DND-41 (cell line): ENCODE measurements at regions not wholly inside any gene's neighbourhood (a gene's known extent, or its start where the extent isn't known, plus 50 kb on each side); places are given as distances from the start of the nearest gene placed in this dataset.
"Not testable (repeated sequence)": the region's sequence is repeated elsewhere in the genome, so short reads cannot be mapped to it uniquely, and the experiment has no call there.

Experiments
- ATAC-seq: fragments of 200-7000 bp; cut with Tn5 transposase; 3 replicates; pipeline ENCODE4 v1.9.1; 2021; ENCODE audit warnings: low read depth; ENCODE audit not compliant: insufficient read depth
- DNase-seq: peaks from one replicate; pipeline ENCODE4 v3.0.0-alpha.2; 2020
- H2AFZ ChIP-seq: 2 replicates; pipeline ENCODE4 v1.6.0; 2012; ENCODE audit warnings: low read depth, low read length
- H3K27ac ChIP-seq: 2 replicates; pipeline ENCODE4 v1.5.1; 2012; ENCODE audit warnings: low read length, inconsistent platforms
- H3K27me3 ChIP-seq: fragments of 200-600 bp; sonication (generic); 2 replicates; pipeline ENCODE4 v1.6.0; 2012; ENCODE audit warnings: low read length, mild to moderate bottlenecking, inconsistent platforms; ENCODE audit not compliant: insufficient read depth, poor library complexity
- H3K36me3 ChIP-seq: 2 replicates; pipeline ENCODE4 v1.5.1; 2012; ENCODE audit warnings: low read length, inconsistent platforms; ENCODE audit not compliant: insufficient read depth
- H3K4me1 ChIP-seq: 2 replicates; pipeline ENCODE4 v1.5.1; 2012; ENCODE audit warnings: mild to moderate bottlenecking, low read length; ENCODE audit not compliant: insufficient read depth
- H3K4me2 ChIP-seq: 2 replicates; pipeline ENCODE4 v1.6.0; 2012; ENCODE audit warnings: mild to moderate bottlenecking, moderate library complexity, low read length, inconsistent platforms; ENCODE audit not compliant: insufficient read depth
- H3K4me3 ChIP-seq, 2 experiments: fragments of 200-600 bp in 1 of 2; shearing (Covaris generic) in 1 of 2; 2 replicates each; pipeline ENCODE4 v1.5.1; 2012 to 2016; ENCODE audit warnings: inconsistent platforms in 2 of 2, low read length in 2 of 2, mild to moderate bottlenecking in 2 of 2, low read depth in 1 of 2, moderate library complexity in 1 of 2
- H3K79me2 ChIP-seq: 2 replicates; pipeline ENCODE4 v1.6.0; 2012; ENCODE audit warnings: low read length, inconsistent platforms; ENCODE audit not compliant: insufficient read depth
- H3K9ac ChIP-seq: 2 replicates; pipeline ENCODE4 v1.6.0; 2012; ENCODE audit warnings: low read depth, mild to moderate bottlenecking, inconsistent platforms, low read length, moderate library complexity
- H3K9me3 ChIP-seq: 2 replicates; pipeline ENCODE4 v1.5.1; 2012; ENCODE audit warnings: low read length, moderate library complexity, mild to moderate bottlenecking, inconsistent platforms; ENCODE audit not compliant: insufficient read depth, severe bottlenecking
- H4K20me1 ChIP-seq: 2 replicates; pipeline ENCODE4 v1.6.0; 2012; ENCODE audit warnings: low read length; ENCODE audit not compliant: insufficient read depth
- CTCF ChIP-seq: IDR thresholded peaks from 2 replicates; pipeline ENCODE4 v1.5.1; 2012; ENCODE audit warnings: borderline replicate concordance, low read length, moderate library complexity, mild to moderate bottlenecking; ENCODE audit not compliant: poor library complexity, severe bottlenecking; ENCODE audit errors: extremely low read depth
- EZH2 ChIP-seq: IDR thresholded peaks from 3 replicates; pipeline ENCODE4 v1.6.1; 2012; ENCODE audit warnings: borderline replicate concordance, low read depth, mild to moderate bottlenecking, moderate library complexity, low read length, inconsistent platforms; ENCODE audit not compliant: severe bottlenecking

GRCh38 chr3:86887876-86888275 lies 103.1 kb downstream of the VGLL3 start:
- Histone ChIP-seq H4K20me1 (no peaks in the 10 kb centered on the region), H3K27ac (no peak overlapping the region), H3K9ac (no peak overlapping the region), H3K4me1 (no peaks in the 10 kb centered on the region), H3K9me3 (no peaks in the 10 kb centered on the region), H3K4me3 (no peak overlapping the region), H3K27me3 (no peaks in the 10 kb centered on the region), H3K79me2 (no peaks in the 10 kb centered on the region), H2AFZ (no peak overlapping the region), H3K4me2 (no peak overlapping the region), H3K36me3 (no peaks in the 10 kb centered on the region)
- TF ChIP-seq CTCF = no peak
- TF ChIP-seq EZH2 = no peak
- no peak for ATAC-seq
- no peak for DNase-seq

GRCh38 chr3:86880066-86880465 lies 110.9 kb downstream of the VGLL3 start:
- TF ChIP-seq EZH2 (no peak), CTCF (no peak)
- no peak overlapping the region for H3K4me2 ChIP-seq
- no peaks in the 10 kb centered on the region for H3K27me3 ChIP-seq
- H3K36me3 ChIP-seq = no peaks in the 10 kb centered on the region
- no peak overlapping the region for H2AFZ ChIP-seq
- no peak overlapping the region for H3K9ac ChIP-seq
- no peaks in the 10 kb centered on the region for H4K20me1 ChIP-seq
- ATAC-seq = no peak
- no peaks in the 10 kb centered on the region for H3K9me3 ChIP-seq
- H3K79me2 ChIP-seq = no peaks in the 10 kb centered on the region
- H3K4me1 ChIP-seq = no peaks in the 10 kb centered on the region
- H3K27ac ChIP-seq = no peak overlapping the region
- H3K4me3 ChIP-seq = no peak overlapping the region
- no peak for DNase-seq

GRCh38 chr3:86876504-86877181 lies 114.3 kb downstream of the VGLL3 start:
- H2AFZ ChIP-seq, DNase-seq, H3K4me2 ChIP-seq, H3K9me3 ChIP-seq, H3K4me1 ChIP-seq, H3K79me2 ChIP-seq, H3K36me3 ChIP-seq, H3K27me3 ChIP-seq, ATAC-seq, H3K4me3 ChIP-seq, H3K27ac ChIP-seq, H4K20me1 ChIP-seq, H3K9ac ChIP-seq: not testable (repeated sequence)

GRCh38 chr3:86874790-86875189 lies 116.2 kb downstream of the VGLL3 start:
- not testable (repeated sequence) for H2AFZ ChIP-seq, H3K4me3 ChIP-seq, H3K36me3 ChIP-seq, ATAC-seq, H3K27ac ChIP-seq, H3K9ac ChIP-seq, H3K79me2 ChIP-seq, DNase-seq, H4K20me1 ChIP-seq, H3K9me3 ChIP-seq, H3K4me1 ChIP-seq, H3K27me3 ChIP-seq, H3K4me2 ChIP-seq
